Glomerular visceral epithelial cell (primary cell): ENCODE measurements at regions not wholly inside any gene's neighbourhood (a gene's known extent, or its start where the extent isn't known, plus 50 kb on each side); places are given as distances from the start of the nearest gene placed in this dataset.
"Not testable (repeated sequence)": the region's sequence is repeated elsewhere in the genome, so short reads cannot be mapped to it uniquely, and the experiment has no call there.

Source experiments
- DNase-seq: peaks from one replicate; pipeline ENCODE4 v3.0.0-alpha.2; 2016; ENCODE audit errors: extremely low spot score

GRCh38 chr20:5393218-5393870 lies 76.6 kb upstream of the PROKR2 start:
- DNase-seq = no peak

GRCh38 chr20:5390720-5391119 lies 74.0 kb upstream of the PROKR2 start:
- DNase-seq = no peak

DNA sequence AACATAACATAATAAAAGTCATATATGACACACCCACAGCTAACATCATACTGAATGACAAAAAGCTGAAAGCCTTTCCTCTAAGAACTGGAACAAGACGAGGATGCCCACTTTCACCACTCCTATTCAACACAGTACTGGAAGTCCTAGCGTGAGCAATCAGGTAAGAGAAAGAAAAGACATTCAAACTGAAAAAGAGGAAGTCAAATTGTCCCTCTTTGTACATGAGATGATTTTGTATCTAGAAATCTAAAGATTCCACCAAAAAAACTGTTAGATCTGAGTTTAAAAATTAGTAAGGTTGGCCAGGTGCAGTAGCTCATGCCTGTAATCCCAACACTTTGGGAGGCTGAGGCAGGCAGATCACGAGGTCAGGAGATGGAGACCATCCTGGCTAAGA lies 70.1 kb upstream of the PROKR2 start:
- not testable (repeated sequence) for DNase-seq

GRCh38 chr20:5381527-5381926 lies 64.8 kb upstream of the PROKR2 start:
- not testable (repeated sequence) for DNase-seq

- DNase-seq = no peak
These were observed 60.7 kb upstream of the PROKR2 start for GRCh38 chr20:5377484-5377883.

DNA sequence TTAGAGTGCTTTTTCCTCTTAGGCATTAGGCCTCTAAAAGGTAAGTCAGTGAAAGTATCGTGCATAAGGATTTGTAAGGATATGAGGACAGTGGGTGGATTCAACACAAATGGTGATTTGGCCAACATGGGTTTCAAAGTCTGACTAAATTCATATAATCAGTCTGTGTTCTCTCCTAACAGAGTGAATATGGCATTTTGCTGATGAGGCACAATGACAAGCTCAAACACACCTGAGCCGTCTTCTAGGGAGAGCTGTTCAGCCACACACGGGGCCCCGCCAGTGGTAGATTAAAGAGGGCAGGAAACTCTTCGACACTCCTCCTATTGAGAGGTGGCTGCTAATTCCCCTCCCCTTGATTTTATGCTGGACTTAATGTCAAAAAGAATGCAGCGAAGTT lies 59.5 kb upstream of the PROKR2 start:
- no peak for DNase-seq

- no peak for DNase-seq
These were observed 57.4 kb upstream of the PROKR2 start for GRCh38 chr20:5374171-5374570.

DNA sequence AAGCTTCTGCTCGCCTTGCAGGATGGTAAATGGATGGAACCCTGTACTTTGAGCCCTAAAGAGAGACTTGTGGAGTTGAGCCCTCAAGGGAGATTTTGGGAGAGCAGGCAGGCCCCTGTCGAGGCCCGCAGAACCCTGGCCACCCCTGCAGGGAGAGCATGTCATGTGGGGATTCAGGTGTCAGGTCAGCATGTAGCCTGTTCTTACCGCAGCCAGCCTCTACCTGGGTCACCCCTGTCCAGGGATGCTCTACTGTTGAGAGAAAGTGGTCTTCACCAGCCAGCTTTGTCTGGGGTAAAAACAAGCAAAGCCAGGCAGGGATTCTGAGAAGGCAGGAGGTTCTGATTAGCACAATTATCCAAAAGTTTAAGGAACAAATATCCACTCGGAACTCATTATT lies 55.6 kb upstream of the PROKR2 start:
- DNase-seq = no peak

DNA sequence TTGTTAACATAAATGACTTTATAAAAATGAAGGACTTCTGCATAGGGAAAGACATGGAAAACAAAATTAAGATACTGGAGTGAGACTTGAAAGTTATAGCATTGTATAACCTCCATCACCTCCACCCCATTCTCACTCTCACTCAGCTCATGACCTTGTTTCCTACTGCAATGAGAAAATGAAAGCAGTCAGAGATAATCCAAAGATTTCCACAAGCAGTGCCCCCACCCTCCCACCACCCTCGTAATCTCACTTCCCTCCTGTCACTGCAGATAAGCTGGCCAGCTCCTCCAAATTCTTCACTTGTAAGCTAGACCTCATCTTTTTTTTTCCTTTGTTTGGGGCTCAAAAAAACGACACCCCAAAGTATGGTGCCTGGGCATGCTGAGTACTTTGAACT lies 52.9 kb upstream of the PROKR2 start:
- no peak for DNase-seq
